Endothelial cell of umbilical vein (primary cell): ENCODE measurements at regions not wholly inside any gene's neighbourhood (a gene's known extent, or its start where the extent isn't known, plus 50 kb on each side); places are given as distances from the start of the nearest gene placed in this dataset.

ENCODE experiments used
- BruUV-seq: library from RNA; stranded (reverse); fragments of 400-500 nt; replicated peaks from 2 replicates; lab custom pipeline; 2021; lab: Mats Ljungman, UMichigan
- CTCF ChIA-PET: fragments of 300-600, 350-600 bp; sonication (Branson Sonifier 250); formaldehyde crosslinking; loops from one replicate; lab custom pipeline; 2021; ENCODE audit warnings: antibody characterized with exemption, inconsistent platforms; lab: Charles Lee
- POLR2A ChIA-PET: fragments of 300-600, 350-600 bp; sonication (Branson Sonifier 250); formaldehyde crosslinking; loops from one replicate; lab custom pipeline; 2021; ENCODE audit warnings: antibody characterized with exemption, inconsistent platforms; lab: Charles Lee
- DNase-seq: peaks from one replicate; pipeline ENCODE4 v3.0.0-alpha.2; 2011; ENCODE audit warnings: low read depth, low spot score
- FAIRE-seq: peaks from 2 replicates; lab custom pipeline; 2011; peaks lifted over from hg19 to GRCh38; lab: Jason Lieb, UNC
- H2AFZ ChIP-seq: 2 replicates; pipeline ENCODE4 v1.6.0; 2012; ENCODE audit warnings: low read depth, low read length, control low read depth, inconsistent platforms
- H3K27ac ChIP-seq: 2 replicates; pipeline ENCODE4 v1.5.1; 2011; ENCODE audit warnings: low read depth, mild to moderate bottlenecking, control low read depth, low read length, moderate library complexity; ENCODE audit not compliant: insufficient read depth
- H3K27me3 ChIP-seq, 2 experiments: 2 replicates each; pipeline versions ENCODE4 v1.6.0 to v1.6.1; 2011; ENCODE audit warnings: low read length in 2 of 2, mixed read lengths in 1 of 2; ENCODE audit not compliant: control insufficient read depth in 2 of 2, insufficient read depth in 2 of 2
- H3K36me3 ChIP-seq, 2 experiments: 2 replicates in 1 of 2; 3 replicates in 1 of 2; pipeline ENCODE4 v1.5.1; 2011; ENCODE audit warnings: low read length in 2 of 2, mild to moderate bottlenecking in 1 of 2, moderate library complexity in 1 of 2; ENCODE audit not compliant: control insufficient read depth in 2 of 2, insufficient read depth in 2 of 2; ENCODE audit errors: extremely low read depth in 1 of 2
- H3K4me1 ChIP-seq: 3 replicates; pipeline ENCODE4 v1.5.1; 2011; ENCODE audit warnings: mild to moderate bottlenecking, low read length; ENCODE audit not compliant: control insufficient read depth, insufficient read depth; ENCODE audit errors: extremely low read depth
- H3K4me2 ChIP-seq: 2 replicates; pipeline ENCODE4 v1.6.1; 2011; ENCODE audit warnings: low read length, control low read depth, mixed read lengths; ENCODE audit not compliant: insufficient read depth
- H3K4me3 ChIP-seq, 3 experiments: fragments of 200-600 bp in 1 of 3; sonication (generic), shearing (Covaris generic) in 1 of 3; replicated peaks in 1 of 3; 2 replicates each; pipeline ENCODE4 v1.5.1; 2011 to 2016; ENCODE audit warnings: control low read depth in 3 of 3, low read length in 3 of 3, mild to moderate bottlenecking in 2 of 3, inconsistent platforms in 1 of 3, low read depth in 1 of 3, moderate library complexity in 1 of 3; ENCODE audit not compliant: insufficient read depth in 1 of 3
- H3K79me2 ChIP-seq: 2 replicates; pipeline ENCODE4 v1.6.0; 2012; ENCODE audit warnings: low read length, inconsistent platforms; ENCODE audit not compliant: control insufficient read depth, insufficient read depth
- H3K9ac ChIP-seq: replicated peaks from 2 replicates; pipeline ENCODE3; 2011; ENCODE audit warnings: low read length, control low read depth; ENCODE audit not compliant: insufficient read depth; ENCODE audit errors: extremely low read depth
- H3K9me1 ChIP-seq: replicated peaks from 3 replicates; pipeline ENCODE4 v1.6.0; 2011; ENCODE audit warnings: mild to moderate bottlenecking, low read length; ENCODE audit not compliant: control insufficient read depth, insufficient read depth; ENCODE audit errors: extremely low read depth
- H3K9me3 ChIP-seq: replicated peaks from 2 replicates; pipeline ENCODE4 v1.5.1; 2012; ENCODE audit warnings: low read length, inconsistent platforms; ENCODE audit not compliant: control insufficient read depth, insufficient read depth
- H4K20me1 ChIP-seq: replicated peaks from 2 replicates; pipeline ENCODE3; 2011; ENCODE audit warnings: mild to moderate bottlenecking, low read length; ENCODE audit not compliant: control insufficient read depth, insufficient read depth; ENCODE audit errors: extremely low read depth
- EZH2 ChIP-seq: IDR thresholded peaks from 2 replicates; pipeline ENCODE4 v1.6.1; 2012; ENCODE audit warnings: borderline replicate concordance, low read depth, mild to moderate bottlenecking, moderate library complexity, low read length, inconsistent platforms; ENCODE audit not compliant: severe bottlenecking
- FOS ChIP-seq: IDR thresholded peaks from 2 replicates; pipeline ENCODE4 v1.6.1; 2011; ENCODE audit warnings: mild to moderate bottlenecking, low read length, moderate library complexity, borderline replicate concordance; ENCODE audit not compliant: insufficient read depth
- GATA2 ChIP-seq: IDR thresholded peaks from 2 replicates; pipeline ENCODE4 v1.7.0; 2011; ENCODE audit warnings: low read depth, mild to moderate bottlenecking, moderate library complexity, mixed read lengths, low read length; ENCODE audit not compliant: insufficient read length, insufficient read depth
- JUN ChIP-seq: IDR thresholded peaks from 2 replicates; pipeline ENCODE4 v1.6.1; 2011; ENCODE audit warnings: borderline replicate concordance, low read depth; ENCODE audit not compliant: insufficient read length, insufficient read depth
- POLR2A ChIP-seq: IDR thresholded peaks from 2 replicates; pipeline ENCODE4 v1.6.1; 2012; ENCODE audit warnings: low read depth, mild to moderate bottlenecking, control low read depth, low read length
- POLR2AphosphoS5 ChIP-seq: IDR thresholded peaks from 2 replicates; pipeline ENCODE4 v1.6.1; 2012; ENCODE audit warnings: low read depth, mild to moderate bottlenecking, control low read depth, low read length, moderate library complexity; ENCODE audit not compliant: insufficient read depth
- dilution Hi-C: fragments of 300-500 bp; cut with MboI; formaldehyde crosslinking; loops from one replicate; pipeline ENCODE4 v1.15.0; 2019; ENCODE audit warnings: low sequenced_read_pairs; ENCODE audit not compliant: extremely low pct_ligation_motif_present
- intact Hi-C: fragments of 100-400 bp; cut with micrococcal nuclease; formaldehyde crosslinking; loops from one replicate; pipeline ENCODE4 v1.10.0; 2022
- TF ChIP-seq, protein P1 (sequence below), 2 donors: IDR thresholded peaks; 1 replicate in 1 of 2; 2 replicates in 1 of 2; pipeline ENCODE4 v1.5.1; 2011; ENCODE audit warnings: low read length in 2 of 2, mild to moderate bottlenecking in 2 of 2, moderate library complexity in 2 of 2, control low read depth in 1 of 2, inconsistent platforms in 1 of 2, low read depth in 1 of 2; ENCODE audit not compliant: insufficient read depth in 1 of 2; ENCODE audit errors: extremely low read depth in 1 of 2
- TF ChIP-seq, protein P2 (sequence below): IDR thresholded peaks from 2 replicates; pipeline ENCODE4 v1.6.1; 2011; ENCODE audit not compliant: insufficient read depth, insufficient read length

DNA sequence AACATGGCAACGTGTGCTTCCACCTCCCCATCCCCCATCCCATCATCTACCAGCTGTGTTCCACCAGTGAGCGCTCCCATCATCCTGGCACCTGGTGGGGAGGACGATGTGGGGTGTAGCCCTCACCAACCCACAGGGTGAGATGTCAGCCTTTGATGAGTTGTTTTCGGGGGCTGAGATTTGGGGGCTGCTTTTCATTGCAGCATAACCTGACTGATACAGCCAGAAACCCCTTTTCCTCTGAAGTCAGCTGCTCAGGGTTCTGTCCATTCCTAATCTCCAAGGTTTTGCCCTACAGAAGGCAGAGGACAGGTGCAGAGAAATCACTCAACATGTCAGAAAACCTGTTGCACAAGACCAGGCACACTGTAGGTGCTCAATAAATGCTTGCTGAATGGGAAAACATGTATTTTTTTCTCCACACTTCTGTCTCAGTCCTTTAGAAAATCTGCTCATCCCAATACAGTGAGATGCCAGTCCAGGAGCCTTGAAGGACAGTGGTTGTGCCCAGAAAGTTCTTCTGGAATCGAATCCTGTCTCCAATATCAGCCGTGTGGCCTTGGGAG lies 239.8 kb downstream of the RBM19 start:
- H3K4me1 ChIP-seq, result no peaks in the 10 kb centered on the region
- ChIA-PET CTCF (no interaction called here), POLR2A (no interaction called here)
- H3K27ac ChIP-seq, result no peak overlapping the region
- dilution Hi-C loops, result no loop called here
- H3K9me3 ChIP-seq, result no peaks in the 10 kb centered on the region
- intact Hi-C loops, result no loop called here
- no peaks in the 10 kb centered on the region for H3K27me3 ChIP-seq
- no peak overlapping the region for H3K4me3 ChIP-seq
- H2AFZ ChIP-seq, result no peak overlapping the region
- no peak for TF ChIP-seq POLR2A
- TF ChIP-seq, protein P1, sequence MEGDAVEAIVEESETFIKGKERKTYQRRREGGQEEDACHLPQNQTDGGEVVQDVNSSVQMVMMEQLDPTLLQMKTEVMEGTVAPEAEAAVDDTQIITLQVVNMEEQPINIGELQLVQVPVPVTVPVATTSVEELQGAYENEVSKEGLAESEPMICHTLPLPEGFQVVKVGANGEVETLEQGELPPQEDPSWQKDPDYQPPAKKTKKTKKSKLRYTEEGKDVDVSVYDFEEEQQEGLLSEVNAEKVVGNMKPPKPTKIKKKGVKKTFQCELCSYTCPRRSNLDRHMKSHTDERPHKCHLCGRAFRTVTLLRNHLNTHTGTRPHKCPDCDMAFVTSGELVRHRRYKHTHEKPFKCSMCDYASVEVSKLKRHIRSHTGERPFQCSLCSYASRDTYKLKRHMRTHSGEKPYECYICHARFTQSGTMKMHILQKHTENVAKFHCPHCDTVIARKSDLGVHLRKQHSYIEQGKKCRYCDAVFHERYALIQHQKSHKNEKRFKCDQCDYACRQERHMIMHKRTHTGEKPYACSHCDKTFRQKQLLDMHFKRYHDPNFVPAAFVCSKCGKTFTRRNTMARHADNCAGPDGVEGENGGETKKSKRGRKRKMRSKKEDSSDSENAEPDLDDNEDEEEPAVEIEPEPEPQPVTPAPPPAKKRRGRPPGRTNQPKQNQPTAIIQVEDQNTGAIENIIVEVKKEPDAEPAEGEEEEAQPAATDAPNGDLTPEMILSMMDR (IDR thresholded peaks at IDR 0.05; ENCODE audit: extremely low read depth in 1 of 2, insufficient read depth in 1 of 2, low read depth in 1 of 2, low read length in 2 of 2), result no peak
- TF ChIP-seq JUN, result no peak
- no peak for TF ChIP-seq FOS
- TF ChIP-seq GATA2, result no peak
- H3K9ac ChIP-seq, result no peak overlapping the region
- BruUV-seq, result no TSS peak
- H3K36me3 ChIP-seq, result no peaks in the 10 kb centered on the region
- H4K20me1 ChIP-seq, result no peaks in the 10 kb centered on the region
- FAIRE-seq (no peak), DNase-seq (no peak)
- no peak overlapping the region for H3K4me2 ChIP-seq
- no peaks in the 10 kb centered on the region for H3K9me1 ChIP-seq
- H3K79me2 ChIP-seq, result no peaks in the 10 kb centered on the region

DNA sequence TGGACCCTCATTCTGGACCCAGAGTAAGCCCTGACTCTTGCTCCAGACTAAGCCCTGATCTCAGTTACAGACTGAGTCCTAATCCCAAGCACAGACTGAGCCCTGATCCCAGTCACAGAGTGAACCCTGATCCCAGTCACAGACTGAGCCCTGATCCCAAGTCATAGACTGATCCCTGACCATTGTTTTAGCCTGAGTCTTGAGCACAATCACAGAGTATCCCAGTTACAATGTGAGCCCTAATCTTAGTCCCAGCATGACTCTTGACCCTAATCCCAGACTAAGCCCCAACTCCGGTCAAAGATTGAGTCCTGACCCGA lies 240.6 kb downstream of the RBM19 start:
- Histone ChIP-seq H3K9ac (no peak overlapping the region), H3K4me1 (no peaks in the 10 kb centered on the region), H3K9me3 (no peaks in the 10 kb centered on the region), H2AFZ (no peak overlapping the region), H4K20me1 (no peaks in the 10 kb centered on the region), H3K4me3 (no peak overlapping the region), H3K4me2 (no peak overlapping the region), H3K27me3 (no peaks in the 10 kb centered on the region), H3K79me2 (no peaks in the 10 kb centered on the region), H3K9me1 (no peaks in the 10 kb centered on the region), H3K27ac (no peak overlapping the region), H3K36me3 (no peaks in the 10 kb centered on the region)
- POLR2A ChIA-PET, result no interaction called here
- CTCF ChIA-PET, result no interaction called here
- TF ChIP-seq EZH2 (no peak), POLR2A (no peak), POLR2AphosphoS5 (no peak), JUN (no peak), GATA2 (no peak)
- TF ChIP-seq, protein P2, sequence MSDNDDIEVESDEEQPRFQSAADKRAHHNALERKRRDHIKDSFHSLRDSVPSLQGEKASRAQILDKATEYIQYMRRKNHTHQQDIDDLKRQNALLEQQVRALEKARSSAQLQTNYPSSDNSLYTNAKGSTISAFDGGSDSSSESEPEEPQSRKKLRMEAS, result no peak
- TF ChIP-seq, protein P1 (IDR thresholded peaks at IDR 0.05; ENCODE audit: extremely low read depth in 1 of 2, insufficient read depth in 1 of 2, low read depth in 1 of 2, low read length in 2 of 2), result no peak
- DNase-seq (no peak), FAIRE-seq (no peak)
- intact Hi-C loops, result no loop called here
- BruUV-seq, result no TSS peak
- dilution Hi-C loops, result no loop called here
